ENCODE measurements at regions not wholly inside any gene's neighbourhood (a gene's known extent, or its start where the extent isn't known, plus 50 kb on each side); places are given as distances from the start of the nearest gene placed in this dataset.

GRCh38 chr5:98121036-98121936 lies 652.2 kb upstream of the RGMB start:
- Mint-ChIP-seq H3K9me3 (ENCODE audit: low read depth) (peaks cover 15% of the 10 kb centered on the region), H3K27ac (ENCODE audit: unreplicated experiment) (no peak overlapping the region), H3K36me3 (ENCODE audit: low read depth) (no peaks in the 10 kb centered on the region), H3K27me3 (ENCODE audit: low read depth) (no peaks in the 10 kb centered on the region), H3K4me1 (ENCODE audit: low read depth) (no peaks in the 10 kb centered on the region), H3K4me3 (ENCODE audit: unreplicated experiment) (no peak overlapping the region)
- TF ChIP-seq, protein P1, sequence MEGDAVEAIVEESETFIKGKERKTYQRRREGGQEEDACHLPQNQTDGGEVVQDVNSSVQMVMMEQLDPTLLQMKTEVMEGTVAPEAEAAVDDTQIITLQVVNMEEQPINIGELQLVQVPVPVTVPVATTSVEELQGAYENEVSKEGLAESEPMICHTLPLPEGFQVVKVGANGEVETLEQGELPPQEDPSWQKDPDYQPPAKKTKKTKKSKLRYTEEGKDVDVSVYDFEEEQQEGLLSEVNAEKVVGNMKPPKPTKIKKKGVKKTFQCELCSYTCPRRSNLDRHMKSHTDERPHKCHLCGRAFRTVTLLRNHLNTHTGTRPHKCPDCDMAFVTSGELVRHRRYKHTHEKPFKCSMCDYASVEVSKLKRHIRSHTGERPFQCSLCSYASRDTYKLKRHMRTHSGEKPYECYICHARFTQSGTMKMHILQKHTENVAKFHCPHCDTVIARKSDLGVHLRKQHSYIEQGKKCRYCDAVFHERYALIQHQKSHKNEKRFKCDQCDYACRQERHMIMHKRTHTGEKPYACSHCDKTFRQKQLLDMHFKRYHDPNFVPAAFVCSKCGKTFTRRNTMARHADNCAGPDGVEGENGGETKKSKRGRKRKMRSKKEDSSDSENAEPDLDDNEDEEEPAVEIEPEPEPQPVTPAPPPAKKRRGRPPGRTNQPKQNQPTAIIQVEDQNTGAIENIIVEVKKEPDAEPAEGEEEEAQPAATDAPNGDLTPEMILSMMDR (IDR thresholded peaks at IDR 0.05), result no peak
- DNase-seq (ENCODE audit: low spot score), result peak; percentile 57

GRCh38 chr5:98128271-98128670 lies 645.2 kb upstream of the RGMB start:
- DNase-seq (ENCODE audit: low spot score), result no peak
- H3K36me3 Mint-ChIP-seq (ENCODE audit: low read depth), result no peaks in the 10 kb centered on the region
- no peaks in the 10 kb centered on the region for H3K4me1 Mint-ChIP-seq (ENCODE audit: low read depth)
- no peak overlapping the region for H3K27ac Mint-ChIP-seq (ENCODE audit: unreplicated experiment)
- H3K9me3 Mint-ChIP-seq (ENCODE audit: low read depth), result peaks cover 12% of the 10 kb centered on the region
- H3K27me3 Mint-ChIP-seq (ENCODE audit: low read depth), result no peaks in the 10 kb centered on the region
- H3K4me3 Mint-ChIP-seq (ENCODE audit: unreplicated experiment), result no peak overlapping the region
- TF ChIP-seq, protein P1 (IDR thresholded peaks at IDR 0.05), result no peak

- Mint-ChIP-seq H3K9me3 (ENCODE audit: low read depth) (peaks cover 12% of the 10 kb centered on the region), H3K4me3 (ENCODE audit: unreplicated experiment) (no peak overlapping the region), H3K4me1 (ENCODE audit: low read depth) (no peaks in the 10 kb centered on the region), H3K27ac (ENCODE audit: unreplicated experiment) (no peak overlapping the region), H3K36me3 (ENCODE audit: low read depth) (no peaks in the 10 kb centered on the region), H3K27me3 (ENCODE audit: low read depth) (no peaks in the 10 kb centered on the region)
- TF ChIP-seq, protein P1 (IDR thresholded peaks at IDR 0.05), result no peak
- DNase-seq (ENCODE audit: low spot score), result no peak
Measured at GRCh38 chr5:98128846-98129245, 644.6 kb upstream of the RGMB start.

DNA sequence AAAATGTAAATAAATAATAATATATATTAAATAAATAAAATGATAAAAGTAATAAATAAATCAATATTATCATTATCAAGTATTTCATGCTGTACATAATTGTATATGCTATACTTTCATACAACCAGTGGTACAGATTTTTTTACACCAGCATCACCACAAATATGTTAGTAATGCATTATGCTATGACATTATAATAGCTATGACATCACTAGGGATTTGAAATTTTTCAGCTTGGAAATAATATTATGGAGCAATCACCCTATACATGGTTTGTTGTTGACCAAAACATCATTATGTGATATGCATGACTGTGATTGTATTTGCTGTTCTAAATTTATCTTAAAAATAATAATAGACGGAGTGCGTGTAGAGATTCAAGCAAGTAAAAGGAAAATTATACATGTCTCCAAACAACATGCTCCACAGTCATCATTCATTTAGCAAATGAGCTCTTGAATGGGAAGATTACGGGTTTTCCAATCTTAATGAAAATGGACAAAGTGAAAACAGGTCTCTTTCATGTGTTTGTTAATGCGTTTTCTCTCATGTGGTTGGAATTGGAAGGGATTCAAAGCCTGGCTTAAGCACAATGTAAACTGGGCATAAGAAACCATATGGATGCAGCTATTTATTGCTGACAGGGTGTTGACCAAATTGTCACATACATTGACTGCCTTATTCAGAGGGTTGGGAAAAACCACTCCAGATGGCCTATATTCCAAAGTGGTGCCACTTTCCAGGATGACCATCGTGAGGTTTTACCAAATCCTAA lies 643.0 kb upstream of the RGMB start:
- no peak overlapping the region for H3K27ac Mint-ChIP-seq (ENCODE audit: unreplicated experiment)
- H3K4me3 Mint-ChIP-seq (ENCODE audit: unreplicated experiment), result no peak overlapping the region
- H3K9me3 Mint-ChIP-seq (ENCODE audit: low read depth), result peaks cover 11% of the 10 kb centered on the region
- H3K4me1 Mint-ChIP-seq (ENCODE audit: low read depth), result no peaks in the 10 kb centered on the region
- TF ChIP-seq, protein P1 (IDR thresholded peaks at IDR 0.05), result no peak
- no peaks in the 10 kb centered on the region for H3K36me3 Mint-ChIP-seq (ENCODE audit: low read depth)
- no peak for DNase-seq (ENCODE audit: low spot score)
- no peaks in the 10 kb centered on the region for H3K27me3 Mint-ChIP-seq (ENCODE audit: low read depth)

GRCh38 chr5:98144116-98144515 lies 629.3 kb upstream of the RGMB start:
- no peak for DNase-seq (ENCODE audit: low spot score)
- H3K36me3 Mint-ChIP-seq (ENCODE audit: low read depth), result no peaks in the 10 kb centered on the region
- H3K27ac Mint-ChIP-seq (ENCODE audit: unreplicated experiment), result no peak overlapping the region
- no peaks in the 10 kb centered on the region for H3K4me1 Mint-ChIP-seq (ENCODE audit: low read depth)
- TF ChIP-seq, protein P1 (IDR thresholded peaks at IDR 0.05), result no peak
- peaks cover 6% of the 10 kb centered on the region for H3K9me3 Mint-ChIP-seq (ENCODE audit: low read depth)
- H3K4me3 Mint-ChIP-seq (ENCODE audit: unreplicated experiment), result no peak overlapping the region
- no peaks in the 10 kb centered on the region for H3K27me3 Mint-ChIP-seq (ENCODE audit: low read depth)

All from chondrocyte (in vitro differentiated cells).